ENCODE measurements at regions not wholly inside any gene's neighbourhood (a gene's known extent, or its start where the extent isn't known, plus 50 kb on each side); places are given as distances from the start of the nearest gene placed in this dataset.

DNA sequence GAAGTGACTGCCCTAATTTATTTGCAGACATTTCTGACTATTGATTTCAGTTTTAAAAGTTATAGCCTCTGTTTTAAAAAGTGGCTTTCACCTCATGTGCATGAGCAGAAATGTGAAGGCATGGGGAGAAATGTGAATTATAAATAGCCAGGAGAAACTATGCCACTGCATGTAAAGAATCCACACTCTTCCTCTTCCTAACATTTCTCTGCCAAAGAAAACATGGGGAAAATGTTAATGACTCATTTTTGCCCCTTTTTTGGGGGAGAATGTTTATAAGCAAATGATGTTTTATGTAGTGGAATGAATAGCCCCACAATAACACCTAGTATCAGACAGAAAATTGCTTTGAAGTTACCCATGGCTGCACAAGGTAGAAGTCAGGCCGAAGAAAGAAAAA is 249.0 kb upstream of the TANK start:
- TF ChIP-seq, protein P1, sequence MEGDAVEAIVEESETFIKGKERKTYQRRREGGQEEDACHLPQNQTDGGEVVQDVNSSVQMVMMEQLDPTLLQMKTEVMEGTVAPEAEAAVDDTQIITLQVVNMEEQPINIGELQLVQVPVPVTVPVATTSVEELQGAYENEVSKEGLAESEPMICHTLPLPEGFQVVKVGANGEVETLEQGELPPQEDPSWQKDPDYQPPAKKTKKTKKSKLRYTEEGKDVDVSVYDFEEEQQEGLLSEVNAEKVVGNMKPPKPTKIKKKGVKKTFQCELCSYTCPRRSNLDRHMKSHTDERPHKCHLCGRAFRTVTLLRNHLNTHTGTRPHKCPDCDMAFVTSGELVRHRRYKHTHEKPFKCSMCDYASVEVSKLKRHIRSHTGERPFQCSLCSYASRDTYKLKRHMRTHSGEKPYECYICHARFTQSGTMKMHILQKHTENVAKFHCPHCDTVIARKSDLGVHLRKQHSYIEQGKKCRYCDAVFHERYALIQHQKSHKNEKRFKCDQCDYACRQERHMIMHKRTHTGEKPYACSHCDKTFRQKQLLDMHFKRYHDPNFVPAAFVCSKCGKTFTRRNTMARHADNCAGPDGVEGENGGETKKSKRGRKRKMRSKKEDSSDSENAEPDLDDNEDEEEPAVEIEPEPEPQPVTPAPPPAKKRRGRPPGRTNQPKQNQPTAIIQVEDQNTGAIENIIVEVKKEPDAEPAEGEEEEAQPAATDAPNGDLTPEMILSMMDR (IDR thresholded peaks at IDR 0.05): no peak
- TF ChIP-seq POLR2A (IDR thresholded peaks at IDR 0.05) (no peak), EP300 (IDR thresholded peaks at IDR 0.05) (no peak)
